ENCODE measurements at regions not wholly inside any gene's neighbourhood (a gene's known extent, or its start where the extent isn't known, plus 50 kb on each side); places are given as distances from the start of the nearest gene placed in this dataset.

GRCh38 chr6:98648211-98648914 is 186.0 kb upstream of the POU3F2 start:
- no peaks in the 10 kb centered on the region for H3K9me3 Mint-ChIP-seq
- no peaks in the 10 kb centered on the region for H3K36me3 Mint-ChIP-seq (ENCODE audit: low read depth)
- no peaks in the 10 kb centered on the region for H3K4me1 Mint-ChIP-seq (ENCODE audit: low read depth)
- H3K4me3 Mint-ChIP-seq, result no peak overlapping the region
- intact Hi-C loops (cut with micrococcal nuclease), result no loop called here
- no peaks in the 10 kb centered on the region for H3K27me3 Mint-ChIP-seq
- H3K27ac Mint-ChIP-seq, result no peak overlapping the region

- H3K27ac Mint-ChIP-seq, result no peak overlapping the region
- no peaks in the 10 kb centered on the region for H3K4me1 Mint-ChIP-seq (ENCODE audit: low read depth)
- H3K27me3 Mint-ChIP-seq, result no peaks in the 10 kb centered on the region
- no peaks in the 10 kb centered on the region for H3K36me3 Mint-ChIP-seq (ENCODE audit: low read depth)
- intact Hi-C loops (cut with micrococcal nuclease), result no loop called here
- H3K4me3 Mint-ChIP-seq, result no peak overlapping the region
- H3K9me3 Mint-ChIP-seq, result no peaks in the 10 kb centered on the region
Measured at GRCh38 chr6:98650941-98651340, 183.4 kb upstream of the POU3F2 start.

- no peak overlapping the region for H3K27ac Mint-ChIP-seq
Measured at GRCh38 chr6:98653179-98653578, 181.2 kb upstream of the POU3F2 start.

DNA sequence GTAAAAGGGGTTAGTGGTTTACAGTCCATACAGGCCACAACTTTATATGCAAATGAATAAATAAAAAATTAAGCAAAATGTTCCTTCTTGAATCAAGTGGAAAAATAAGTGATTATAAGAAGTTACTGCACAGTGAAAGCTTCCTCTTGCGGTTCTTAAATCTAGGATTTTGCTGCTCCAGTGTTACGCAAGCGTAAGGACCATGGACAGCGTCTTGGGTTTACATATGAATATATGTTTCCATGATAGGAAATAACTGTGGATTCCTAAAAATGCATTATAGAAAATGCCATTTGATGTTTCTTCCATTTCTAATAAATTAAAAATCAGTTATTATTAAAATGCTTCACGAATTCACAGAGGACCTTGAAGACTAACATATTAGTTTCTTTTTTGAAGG is 176.6 kb upstream of the POU3F2 start:
- H3K27ac Mint-ChIP-seq, result no peak overlapping the region
- no peaks in the 10 kb centered on the region for H3K9me3 Mint-ChIP-seq
- H3K4me3 Mint-ChIP-seq, result no peak overlapping the region
- H3K4me1 Mint-ChIP-seq (ENCODE audit: low read depth), result no peaks in the 10 kb centered on the region
- H3K36me3 Mint-ChIP-seq (ENCODE audit: low read depth), result no peaks in the 10 kb centered on the region
- H3K27me3 Mint-ChIP-seq, result no peaks in the 10 kb centered on the region
- intact Hi-C loops (cut with micrococcal nuclease), result no loop called here

More at GRCh38 chr6:98653179-98653578, 181.2 kb upstream of the POU3F2 start:
- H3K4me1 Mint-ChIP-seq (ENCODE audit: low read depth), result no peaks in the 10 kb centered on the region
- no peaks in the 10 kb centered on the region for H3K9me3 Mint-ChIP-seq
- H3K27me3 Mint-ChIP-seq, result no peaks in the 10 kb centered on the region
- intact Hi-C loops (cut with micrococcal nuclease), result no loop called here
- H3K4me3 Mint-ChIP-seq, result no peak overlapping the region
- no peaks in the 10 kb centered on the region for H3K36me3 Mint-ChIP-seq (ENCODE audit: low read depth)

DNA sequence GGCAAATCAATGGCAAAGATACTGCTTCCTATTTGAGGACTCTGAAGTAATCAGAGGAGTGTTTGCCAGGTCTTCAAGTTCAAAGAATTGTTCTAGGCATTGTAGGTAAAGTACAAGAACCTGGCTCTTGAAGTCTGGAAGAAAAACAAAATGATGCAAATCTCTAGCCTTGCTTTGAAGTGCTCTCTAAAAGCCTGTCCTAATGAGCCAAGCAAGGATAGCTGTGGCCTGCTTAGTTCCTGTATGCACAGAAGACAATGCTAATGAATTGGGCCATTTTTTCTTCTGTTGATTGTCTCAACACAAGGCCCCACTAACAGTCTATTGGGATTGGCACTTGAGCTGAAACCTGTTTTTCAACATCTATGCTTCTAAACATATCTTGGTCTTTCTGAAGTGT is 165.0 kb upstream of the POU3F2 start:
- Mint-ChIP-seq H3K9me3 (no peaks in the 10 kb centered on the region), H3K4me1 (ENCODE audit: low read depth) (no peaks in the 10 kb centered on the region), H3K4me3 (no peak overlapping the region), H3K36me3 (ENCODE audit: low read depth) (no peaks in the 10 kb centered on the region), H3K27ac (no peak overlapping the region), H3K27me3 (no peaks in the 10 kb centered on the region)
- intact Hi-C loops (cut with micrococcal nuclease), result no loop called here

GRCh38 chr6:98670045-98670746 is 164.2 kb upstream of the POU3F2 start:
- Mint-ChIP-seq H3K27me3 (no peaks in the 10 kb centered on the region), H3K4me1 (ENCODE audit: low read depth) (no peaks in the 10 kb centered on the region), H3K4me3 (no peak overlapping the region), H3K36me3 (ENCODE audit: low read depth) (no peaks in the 10 kb centered on the region), H3K27ac (no peak overlapping the region), H3K9me3 (no peaks in the 10 kb centered on the region)
- intact Hi-C loops (cut with micrococcal nuclease), result no loop called here

DNA sequence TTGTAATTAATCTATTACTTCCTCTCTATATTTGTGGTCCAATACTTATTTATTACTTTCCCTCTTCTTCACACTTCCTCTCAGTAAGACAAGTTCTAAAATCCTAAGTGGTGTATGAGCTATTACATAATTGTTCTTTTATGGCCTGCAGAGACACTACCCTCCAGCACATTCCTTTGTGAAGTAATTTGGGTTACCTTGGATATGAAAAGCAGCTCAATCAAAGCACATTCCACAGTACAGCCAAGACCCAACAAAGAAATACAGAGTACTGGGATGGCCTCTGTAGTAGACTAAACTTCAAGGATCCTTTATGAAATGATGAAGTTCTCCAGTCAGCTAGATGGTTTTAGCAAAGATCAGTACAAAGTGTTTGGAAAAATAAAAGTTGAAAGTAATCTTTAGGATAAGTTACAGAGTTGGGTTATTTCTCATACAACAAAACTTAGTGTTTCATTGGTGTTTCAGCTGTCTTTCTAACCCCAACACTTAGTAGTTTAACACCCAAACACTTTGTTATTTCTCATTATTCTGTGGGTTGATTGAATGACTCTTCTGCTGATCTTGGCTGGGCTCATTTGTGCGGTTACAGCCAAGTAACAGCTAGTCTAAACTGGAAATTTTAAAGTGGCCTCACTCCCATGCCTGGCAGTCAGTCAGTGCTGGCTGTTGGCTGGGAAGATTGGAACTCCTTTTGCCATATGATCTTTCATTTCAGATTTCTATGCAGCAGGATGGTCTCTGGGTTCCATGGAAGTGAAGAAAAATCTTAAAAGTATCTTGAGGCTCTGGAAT is 161.5 kb upstream of the POU3F2 start:
- H3K27ac Mint-ChIP-seq, result no peak overlapping the region
- no peaks in the 10 kb centered on the region for H3K36me3 Mint-ChIP-seq (ENCODE audit: low read depth)
- no peaks in the 10 kb centered on the region for H3K27me3 Mint-ChIP-seq
- intact Hi-C loops (cut with micrococcal nuclease), result no loop called here
- H3K9me3 Mint-ChIP-seq, result no peaks in the 10 kb centered on the region
- H3K4me1 Mint-ChIP-seq (ENCODE audit: low read depth), result no peaks in the 10 kb centered on the region
- H3K4me3 Mint-ChIP-seq, result no peak overlapping the region

- Mint-ChIP-seq H3K27ac (no peak overlapping the region), H3K9me3 (no peaks in the 10 kb centered on the region), H3K4me1 (ENCODE audit: low read depth) (no peaks in the 10 kb centered on the region), H3K4me3 (no peak overlapping the region), H3K36me3 (ENCODE audit: low read depth) (no peaks in the 10 kb centered on the region), H3K27me3 (no peaks in the 10 kb centered on the region)
- intact Hi-C loops (cut with micrococcal nuclease), result no loop called here
Measured at GRCh38 chr6:98678481-98678880, 155.9 kb upstream of the POU3F2 start.

DNA sequence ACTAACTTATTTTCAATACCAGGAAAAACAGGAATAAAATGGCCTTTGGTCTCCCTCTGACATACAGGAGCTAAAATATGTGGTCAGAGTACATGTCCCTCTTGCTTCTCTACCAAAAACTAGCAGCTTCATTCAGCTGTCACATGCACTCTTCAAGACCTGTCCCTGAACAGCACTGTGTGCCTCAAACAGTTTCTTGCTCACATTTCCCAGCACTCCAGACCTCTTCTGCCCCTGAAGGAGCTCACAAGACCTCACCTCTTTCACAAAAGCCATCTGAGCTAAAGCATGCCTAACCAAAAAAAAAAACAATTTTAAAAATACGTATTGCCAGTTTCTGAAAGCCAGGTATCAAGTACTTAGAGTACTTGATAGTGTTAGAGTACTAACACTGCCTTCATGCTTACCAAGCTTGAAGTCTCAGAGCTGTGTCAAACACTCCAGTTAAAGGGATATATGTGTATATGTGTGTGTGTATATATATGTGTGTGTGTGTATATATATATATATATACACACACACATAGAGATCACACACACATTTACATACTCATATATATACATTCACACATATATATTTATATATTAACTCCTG is 148.3 kb upstream of the POU3F2 start:
- no peaks in the 10 kb centered on the region for H3K36me3 Mint-ChIP-seq (ENCODE audit: low read depth)
- H3K27ac Mint-ChIP-seq, result no peak overlapping the region
- H3K9me3 Mint-ChIP-seq, result no peaks in the 10 kb centered on the region
- H3K4me1 Mint-ChIP-seq (ENCODE audit: low read depth), result no peaks in the 10 kb centered on the region
- H3K27me3 Mint-ChIP-seq, result no peaks in the 10 kb centered on the region
- intact Hi-C loops (cut with micrococcal nuclease), result no loop called here
- no peak overlapping the region for H3K4me3 Mint-ChIP-seq

- no peaks in the 10 kb centered on the region for H3K27me3 Mint-ChIP-seq
Measured at GRCh38 chr6:98687752-98688151, 146.6 kb upstream of the POU3F2 start.

DNA sequence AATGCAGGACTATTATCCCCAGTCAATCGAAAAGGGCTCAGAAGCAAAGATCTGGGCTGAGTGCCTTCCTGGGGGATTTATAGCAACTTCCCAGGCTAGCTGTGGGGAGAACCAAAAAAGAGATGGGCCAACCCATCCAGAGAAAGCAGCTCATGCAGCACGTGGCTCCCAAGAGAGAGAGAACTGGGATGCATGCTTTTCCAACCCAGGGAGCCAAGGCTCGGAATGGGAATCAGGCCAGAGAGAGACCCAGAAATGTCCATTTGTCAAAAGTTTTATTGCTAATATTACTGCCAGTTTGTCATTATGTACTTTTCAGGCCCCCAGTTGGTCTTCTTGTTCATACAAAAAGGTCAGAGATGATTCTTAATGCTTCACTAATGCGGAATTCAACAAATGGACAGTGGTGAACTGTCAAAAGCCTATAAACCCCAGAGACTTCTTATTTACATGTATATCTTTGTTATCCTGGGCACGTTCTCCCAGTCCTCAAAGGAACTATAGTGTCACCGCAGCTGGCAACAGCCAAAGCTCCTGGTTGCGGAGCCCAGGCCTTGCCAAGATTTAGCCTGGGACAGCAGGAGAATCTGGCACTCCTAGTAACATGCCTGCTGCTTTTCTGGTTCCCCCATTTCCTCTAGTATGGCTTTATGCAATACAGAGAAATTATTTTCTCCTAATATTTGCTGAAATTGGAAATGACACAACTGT is 139.1 kb upstream of the POU3F2 start:
- Mint-ChIP-seq H3K4me3 (no peak overlapping the region), H3K4me1 (ENCODE audit: low read depth) (no peaks in the 10 kb centered on the region), H3K27ac (no peak overlapping the region), H3K36me3 (ENCODE audit: low read depth) (no peaks in the 10 kb centered on the region), H3K9me3 (no peaks in the 10 kb centered on the region), H3K27me3 (no peaks in the 10 kb centered on the region)
- intact Hi-C loops (cut with micrococcal nuclease), result no loop called here

More at GRCh38 chr6:98687752-98688151, 146.6 kb upstream of the POU3F2 start:
- Mint-ChIP-seq H3K4me3 (no peak overlapping the region), H3K9me3 (no peaks in the 10 kb centered on the region), H3K27ac (no peak overlapping the region), H3K4me1 (ENCODE audit: low read depth) (no peaks in the 10 kb centered on the region), H3K36me3 (ENCODE audit: low read depth) (no peaks in the 10 kb centered on the region)
- intact Hi-C loops (cut with micrococcal nuclease), result no loop called here

GRCh38 chr6:98711380-98711779 is 123.0 kb upstream of the POU3F2 start:
- Mint-ChIP-seq H3K4me3 (no peak overlapping the region), H3K27me3 (no peaks in the 10 kb centered on the region), H3K4me1 (ENCODE audit: low read depth) (no peaks in the 10 kb centered on the region), H3K9me3 (no peaks in the 10 kb centered on the region), H3K36me3 (ENCODE audit: low read depth) (no peaks in the 10 kb centered on the region), H3K27ac (no peak overlapping the region)
- intact Hi-C loops (cut with micrococcal nuclease), result no loop called here

- H3K4me3 Mint-ChIP-seq, result no peak overlapping the region
- no peak overlapping the region for H3K27ac Mint-ChIP-seq
Measured at GRCh38 chr6:98716341-98716740, 118.0 kb upstream of the POU3F2 start.

More at GRCh38 chr6:98716341-98716740, 118.0 kb upstream of the POU3F2 start:
- no peaks in the 10 kb centered on the region for H3K4me1 Mint-ChIP-seq (ENCODE audit: low read depth)
- H3K27me3 Mint-ChIP-seq, result no peaks in the 10 kb centered on the region
- no peaks in the 10 kb centered on the region for H3K36me3 Mint-ChIP-seq (ENCODE audit: low read depth)
- H3K9me3 Mint-ChIP-seq, result no peaks in the 10 kb centered on the region
- intact Hi-C loops (cut with micrococcal nuclease), result no loop called here
